ENCODE measurements at regions not wholly inside any gene's neighbourhood (a gene's known extent, or its start where the extent isn't known, plus 50 kb on each side); places are given as distances from the start of the nearest gene placed in this dataset.

DNA sequence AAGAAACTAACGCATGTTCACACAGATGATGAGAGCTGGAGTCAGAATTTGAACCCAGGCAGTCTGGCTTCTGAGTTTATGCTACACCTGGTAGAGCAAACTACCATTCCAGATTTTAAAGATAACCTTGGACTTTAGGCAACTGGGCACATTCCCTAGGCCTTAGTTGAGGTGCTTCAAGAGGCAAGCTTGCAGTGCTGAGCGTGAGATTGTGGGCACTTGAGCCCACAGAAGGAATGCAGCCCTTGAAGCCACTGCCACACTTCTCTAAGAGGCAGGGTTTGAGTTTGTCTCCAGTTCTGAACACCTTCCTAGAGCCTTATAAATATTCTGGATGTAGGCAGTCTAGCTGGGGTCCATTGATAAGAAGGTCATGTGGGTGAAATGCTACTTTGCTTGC is 216.1 kb upstream of the SLC14A2 start:
- no peak overlapping the region for H3K4me3 ChIP-seq (replicated peaks in 1 of 3; ENCODE audit: insufficient read depth in 1 of 3, low read depth in 2 of 3, low read length in 3 of 3)
- H3K9ac ChIP-seq (ENCODE audit: insufficient read depth, low read depth, low read length), result no peak overlapping the region
- WGBS (ENCODE audit: low lambda C conversion rate), result 3% methylated on average over 2 of the region's 2 CpGs
- ChIA-PET CTCF (ENCODE audit: low intra/inter-chr PET ratio, low total read pairs) (no interaction called here), POLR2A (no interaction called here)
- DNase-seq (ENCODE audit: low spot score), result no peak
- no peaks in the 10 kb centered on the region for H4K20me1 ChIP-seq (ENCODE audit: insufficient read depth, low read length)
- no TSS peak for BruUV-seq (replicated peaks)
- in situ Hi-C loops (cut with HindIII; ENCODE audit: extremely low pct_ligation_motif_present, low pct_unique_long_range_greater_than_20kb) (no loop called here), intact Hi-C loops (cut with micrococcal nuclease; ENCODE audit: unreplicated experiment) (no loop called here)
- no peak for FAIRE-seq
- H3K27ac ChIP-seq (ENCODE audit: extremely low read length, insufficient read depth, low read length), result no peak overlapping the region
- H3K4me1 ChIP-seq (ENCODE audit: insufficient read depth, low read length), result no peaks in the 10 kb centered on the region
- no peaks in the 10 kb centered on the region for H3K79me2 ChIP-seq (ENCODE audit: insufficient read depth, low read length)
- H3K27me3 ChIP-seq (ENCODE audit: control insufficient read depth in 1 of 2, insufficient read depth in 2 of 2, low read length in 2 of 2), result no peaks in the 10 kb centered on the region
- no peak overlapping the region for H2AFZ ChIP-seq (ENCODE audit: low read length)
- no peak overlapping the region for H3K4me2 ChIP-seq (ENCODE audit: low read depth, low read length)
- H3K9me3 ChIP-seq (ENCODE audit: low read length), result no peaks in the 10 kb centered on the region
- no peak for ATAC-seq
- TF ChIP-seq, protein P1, sequence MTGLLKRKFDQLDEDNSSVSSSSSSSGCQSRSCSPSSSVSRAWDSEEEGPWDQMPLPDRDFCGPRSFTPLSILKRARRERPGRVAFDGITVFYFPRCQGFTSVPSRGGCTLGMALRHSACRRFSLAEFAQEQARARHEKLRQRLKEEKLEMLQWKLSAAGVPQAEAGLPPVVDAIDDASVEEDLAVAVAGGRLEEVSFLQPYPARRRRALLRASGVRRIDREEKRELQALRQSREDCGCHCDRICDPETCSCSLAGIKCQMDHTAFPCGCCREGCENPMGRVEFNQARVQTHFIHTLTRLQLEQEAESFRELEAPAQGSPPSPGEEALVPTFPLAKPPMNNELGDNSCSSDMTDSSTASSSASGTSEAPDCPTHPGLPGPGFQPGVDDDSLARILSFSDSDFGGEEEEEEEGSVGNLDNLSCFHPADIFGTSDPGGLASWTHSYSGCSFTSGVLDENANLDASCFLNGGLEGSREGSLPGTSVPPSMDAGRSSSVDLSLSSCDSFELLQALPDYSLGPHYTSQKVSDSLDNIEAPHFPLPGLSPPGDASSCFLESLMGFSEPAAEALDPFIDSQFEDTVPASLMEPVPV (CRISPR knock-in tag; IDR thresholded peaks at IDR 0.05), result no peak
- TF ChIP-seq, protein P2, sequence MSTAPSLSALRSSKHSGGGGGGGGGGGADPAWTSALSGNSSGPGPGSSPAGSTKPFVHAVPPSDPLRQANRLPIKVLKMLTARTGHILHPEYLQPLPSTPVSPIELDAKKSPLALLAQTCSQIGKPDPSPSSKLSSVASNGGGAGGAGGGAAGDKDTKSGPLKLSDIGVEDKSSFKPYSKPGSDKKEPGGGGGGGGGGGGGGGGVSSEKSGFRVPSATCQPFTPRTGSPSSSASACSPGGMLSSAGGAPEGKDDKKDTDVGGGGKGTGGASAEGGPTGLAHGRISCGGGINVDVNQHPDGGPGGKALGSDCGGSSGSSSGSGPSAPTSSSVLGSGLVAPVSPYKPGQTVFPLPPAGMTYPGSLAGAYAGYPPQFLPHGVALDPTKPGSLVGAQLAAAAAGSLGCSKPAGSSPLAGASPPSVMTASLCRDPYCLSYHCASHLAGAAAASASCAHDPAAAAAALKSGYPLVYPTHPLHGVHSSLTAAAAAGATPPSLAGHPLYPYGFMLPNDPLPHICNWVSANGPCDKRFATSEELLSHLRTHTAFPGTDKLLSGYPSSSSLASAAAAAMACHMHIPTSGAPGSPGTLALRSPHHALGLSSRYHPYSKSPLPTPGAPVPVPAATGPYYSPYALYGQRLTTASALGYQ (CRISPR knock-in tag; IDR thresholded peaks at IDR 0.05), result no peak
- TF ChIP-seq, protein P3, sequence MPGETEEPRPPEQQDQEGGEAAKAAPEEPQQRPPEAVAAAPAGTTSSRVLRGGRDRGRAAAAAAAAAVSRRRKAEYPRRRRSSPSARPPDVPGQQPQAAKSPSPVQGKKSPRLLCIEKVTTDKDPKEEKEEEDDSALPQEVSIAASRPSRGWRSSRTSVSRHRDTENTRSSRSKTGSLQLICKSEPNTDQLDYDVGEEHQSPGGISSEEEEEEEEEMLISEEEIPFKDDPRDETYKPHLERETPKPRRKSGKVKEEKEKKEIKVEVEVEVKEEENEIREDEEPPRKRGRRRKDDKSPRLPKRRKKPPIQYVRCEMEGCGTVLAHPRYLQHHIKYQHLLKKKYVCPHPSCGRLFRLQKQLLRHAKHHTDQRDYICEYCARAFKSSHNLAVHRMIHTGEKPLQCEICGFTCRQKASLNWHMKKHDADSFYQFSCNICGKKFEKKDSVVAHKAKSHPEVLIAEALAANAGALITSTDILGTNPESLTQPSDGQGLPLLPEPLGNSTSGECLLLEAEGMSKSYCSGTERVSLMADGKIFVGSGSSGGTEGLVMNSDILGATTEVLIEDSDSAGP (CRISPR knock-in tag; IDR thresholded peaks at IDR 0.05; ENCODE audit: borderline replicate concordance), result no peak
- TF ChIP-seq SOX5 (CRISPR knock-in tag; IDR thresholded peaks at IDR 0.05; ENCODE audit: borderline replicate concordance), result no peak
- TF ChIP-seq SRSF1 (optimal IDR thresholded peaks at IDR 0.05; ENCODE audit: low read depth, low read length), result no peak
- TF ChIP-seq ZNF782 (CRISPR knock-in tag; IDR thresholded peaks at IDR 0.05; ENCODE audit: borderline replicate concordance), result no peak
- TF ChIP-seq ISL2 (CRISPR knock-in tag; IDR thresholded peaks at IDR 0.05), result no peak
- H3K36me3 ChIP-seq (replicated peaks in 1 of 2; ENCODE audit: control insufficient read depth in 1 of 2, insufficient read depth in 2 of 2, low read length in 2 of 2), result no peaks in the 10 kb centered on the region
